Activated T-cell treated with anti-CD3 and anti-CD28 coated beads for 48 hours (primary cell): ENCODE measurements at regions not wholly inside any gene's neighbourhood (a gene's known extent, or its start where the extent isn't known, plus 50 kb on each side); places are given as distances from the start of the nearest gene placed in this dataset.

Source experiments
- DNase-seq: peaks from one replicate; pipeline ENCODE4 v3.0.0-alpha.2; 2020; ENCODE audit warnings: low read depth

DNA sequence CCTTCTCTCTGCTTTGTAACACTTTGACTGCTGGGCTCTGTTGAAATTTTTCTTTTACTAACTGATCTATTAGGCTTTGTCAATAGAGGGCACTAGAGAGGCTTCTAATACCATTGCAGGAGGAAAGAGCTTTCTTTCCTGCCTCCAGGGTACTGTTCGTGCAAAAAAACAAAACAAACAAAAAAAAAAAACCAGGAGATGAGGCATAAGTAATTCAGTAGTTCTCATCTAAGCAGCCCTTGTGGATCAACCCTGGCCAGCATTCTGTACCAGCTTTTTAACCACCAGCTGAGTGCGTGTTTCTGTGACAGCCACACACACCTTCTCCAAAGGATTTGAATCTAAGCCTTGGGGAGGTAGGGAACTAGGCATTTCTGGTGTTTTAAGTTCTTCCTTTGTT, 1707.6 kb upstream of the SLC10A2 start:
- no peak for DNase-seq

- DNase-seq: no peak
Measured at GRCh38 chr13:104769545-104769944, 1703.3 kb upstream of the SLC10A2 start.

DNA sequence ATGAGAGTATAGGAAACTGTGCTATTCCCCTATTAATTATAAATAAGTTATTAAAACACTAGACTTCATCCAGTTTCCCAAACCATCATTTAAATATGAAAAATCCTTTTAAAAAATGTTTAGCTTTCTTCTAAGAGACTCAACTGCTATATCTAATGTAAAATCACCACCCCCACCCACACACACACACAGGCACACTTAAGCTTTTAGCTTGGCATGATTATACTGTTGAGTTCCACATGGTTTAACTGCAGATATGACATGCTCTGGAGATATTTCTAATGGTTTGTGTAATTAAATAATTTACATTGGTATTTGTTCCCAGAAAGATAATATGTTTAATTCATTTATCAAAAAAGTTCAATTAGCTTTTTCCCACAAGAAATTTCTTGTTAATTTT, 1700.1 kb upstream of the SLC10A2 start:
- no peak for DNase-seq

GRCh38 chr13:104764600-104764999, 1698.4 kb upstream of the SLC10A2 start:
- DNase-seq: no peak

- DNase-seq: no peak
Measured at GRCh38 chr13:104759069-104759468, 1692.9 kb upstream of the SLC10A2 start.

DNA sequence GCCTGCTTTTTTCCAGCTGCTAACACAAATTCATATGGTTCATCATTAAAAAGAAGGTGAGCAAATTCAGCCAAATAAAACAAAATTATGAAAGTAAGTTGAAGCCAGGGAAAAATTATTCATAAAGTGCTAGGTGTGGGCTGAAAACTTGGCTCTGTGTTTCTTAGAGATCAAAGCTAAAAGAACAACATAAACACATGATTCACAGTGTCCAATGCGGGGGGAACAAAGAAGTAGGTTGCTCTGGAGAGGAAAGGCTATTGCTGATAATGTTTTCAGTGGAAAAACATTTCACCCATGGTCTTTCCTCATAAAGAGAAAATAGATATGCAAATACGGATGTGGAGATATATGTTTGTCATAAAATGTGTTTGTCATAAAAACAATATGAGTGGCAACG, 1691.5 kb upstream of the SLC10A2 start:
- DNase-seq: no peak

DNA sequence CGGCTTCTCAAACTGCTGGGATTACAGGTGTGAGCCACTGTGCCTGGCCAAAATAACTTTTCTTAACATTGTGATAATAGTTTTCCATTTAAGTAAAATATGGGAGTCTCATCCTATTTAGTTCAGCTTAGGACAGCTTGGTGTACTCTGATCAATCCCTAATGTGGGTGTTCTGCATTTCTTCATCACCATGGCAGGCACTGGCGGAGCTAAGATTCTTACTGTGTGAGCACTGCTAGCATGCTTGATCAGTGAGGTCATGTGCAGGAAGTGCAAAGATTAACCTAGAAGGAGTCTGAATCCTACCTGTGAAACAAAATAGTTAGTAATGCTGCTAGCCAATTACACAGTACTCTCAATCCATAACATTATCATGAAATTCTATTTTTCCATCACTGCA, 1684.2 kb upstream of the SLC10A2 start:
- DNase-seq: no peak

- DNase-seq: no peak
Measured at GRCh38 chr13:104740641-104741222, 1674.5 kb upstream of the SLC10A2 start.

- DNase-seq: no peak
Measured at GRCh38 chr13:104737713-104738112, 1671.5 kb upstream of the SLC10A2 start.

- DNase-seq: no peak
Measured at GRCh38 chr13:104733427-104733826, 1667.2 kb upstream of the SLC10A2 start.

GRCh38 chr13:104715111-104715510, 1648.9 kb upstream of the SLC10A2 start:
- no peak for DNase-seq

- DNase-seq: no peak
Measured at GRCh38 chr13:104705031-104705750, 1639.0 kb upstream of the SLC10A2 start.

GRCh38 chr13:104701591-104701990, 1635.4 kb upstream of the SLC10A2 start:
- no peak for DNase-seq

DNA sequence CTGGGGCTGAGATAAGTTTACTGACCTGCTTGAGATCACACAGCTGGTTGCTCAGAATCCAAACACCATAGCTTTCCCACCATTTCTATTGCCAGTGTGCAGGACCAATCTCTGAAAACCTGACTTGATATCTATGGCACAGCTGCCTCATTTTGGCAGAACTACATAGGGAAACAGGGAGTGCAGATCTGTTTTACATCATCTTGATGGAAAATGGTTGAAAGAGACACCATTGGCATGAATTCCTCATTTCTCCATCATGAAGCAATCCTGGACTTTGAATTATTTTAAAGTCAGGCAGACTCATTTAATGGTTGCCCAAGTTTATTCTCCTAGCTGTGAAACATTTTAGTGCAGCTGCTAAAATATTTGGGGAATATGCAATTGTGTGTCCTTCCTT, 1628.2 kb upstream of the SLC10A2 start:
- DNase-seq: no peak

GRCh38 chr13:104693126-104693525, 1626.9 kb upstream of the SLC10A2 start:
- DNase-seq: no peak

DNA sequence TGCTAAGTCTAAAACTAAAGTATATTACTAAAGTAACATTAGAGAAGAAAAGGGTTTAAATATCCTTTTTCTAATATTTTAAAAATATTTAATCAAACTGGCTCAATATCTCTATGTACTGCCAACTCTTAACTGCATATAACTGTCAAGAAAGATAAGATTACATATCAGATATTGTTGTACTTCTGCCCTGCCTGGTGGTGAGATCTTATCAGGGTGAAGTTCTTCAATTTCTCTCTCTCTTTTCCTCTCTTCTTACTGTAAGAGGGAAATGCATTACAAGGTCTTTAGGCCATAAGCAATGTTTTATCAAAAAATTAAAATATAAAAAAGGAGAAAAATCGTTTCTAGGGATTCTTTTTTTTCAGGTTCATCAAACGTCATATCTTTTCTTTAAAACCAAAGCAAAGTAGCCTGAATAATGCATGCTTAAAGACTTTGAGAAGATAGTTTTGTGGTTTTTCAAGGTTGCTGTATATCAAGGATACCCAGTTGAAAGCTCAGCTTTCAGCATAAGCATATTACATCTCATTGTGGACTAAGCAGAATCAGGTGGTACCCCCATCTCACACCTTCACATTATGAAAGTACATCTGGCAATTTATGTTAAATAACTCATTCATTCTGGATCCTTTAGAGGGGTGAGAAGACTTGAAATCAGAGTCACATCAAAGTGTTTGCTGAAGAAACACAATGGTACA, 1625.7 kb upstream of the SLC10A2 start:
- DNase-seq: no peak

GRCh38 chr13:104686484-104686883, 1620.3 kb upstream of the SLC10A2 start:
- no peak for DNase-seq

- DNase-seq: no peak
Measured at GRCh38 chr13:104683789-104684188, 1617.6 kb upstream of the SLC10A2 start.

GRCh38 chr13:104678161-104678560, 1611.9 kb upstream of the SLC10A2 start:
- no peak for DNase-seq

GRCh38 chr13:104671901-104672300, 1605.7 kb upstream of the SLC10A2 start:
- DNase-seq: no peak

DNA sequence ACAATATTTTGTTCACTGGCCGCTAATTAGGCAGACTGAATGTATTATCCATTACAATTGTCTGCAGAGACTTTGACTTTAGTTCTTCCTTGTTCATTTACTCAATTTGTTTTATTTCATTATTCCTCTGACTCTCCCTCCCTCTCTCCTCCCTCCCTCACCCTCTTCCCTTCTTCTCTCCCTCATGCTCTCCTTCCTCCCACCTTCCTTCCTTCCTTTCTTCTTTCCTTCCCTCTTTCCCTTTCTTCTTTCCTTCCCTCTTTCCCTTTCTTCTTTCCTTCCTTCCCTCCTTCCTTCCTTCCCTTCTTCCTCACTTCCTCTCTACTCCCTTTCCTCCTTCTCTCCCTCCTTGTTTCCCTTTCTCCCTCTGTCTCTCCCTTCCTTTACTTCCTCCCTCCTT, 1591.0 kb upstream of the SLC10A2 start:
- no peak for DNase-seq

DNA sequence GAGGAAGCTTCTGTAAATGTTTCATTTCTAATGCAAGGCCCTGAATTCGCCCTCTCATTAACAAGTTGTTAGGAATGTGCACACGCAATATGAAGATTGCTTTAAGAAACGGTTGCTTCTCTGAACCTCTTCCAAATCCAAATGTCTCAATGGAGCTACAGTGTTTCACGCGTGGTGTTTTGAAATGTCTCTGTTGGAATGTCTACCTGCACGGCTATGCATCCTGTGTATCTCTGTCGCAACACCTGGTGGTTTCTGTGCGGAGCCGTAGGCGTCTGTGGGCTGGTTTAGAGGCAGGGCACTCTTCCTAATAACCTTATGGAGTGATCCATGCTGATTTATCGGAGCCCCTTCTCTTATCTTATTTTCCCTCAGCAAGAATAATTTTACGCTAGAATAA, 1584.2 kb upstream of the SLC10A2 start:
- no peak for DNase-seq

GRCh38 chr13:104648291-104648690, 1582.1 kb upstream of the SLC10A2 start:
- DNase-seq: no peak
